ENCODE measurements at regions not wholly inside any gene's neighbourhood (a gene's known extent, or its start where the extent isn't known, plus 50 kb on each side); places are given as distances from the start of the nearest gene placed in this dataset.

DNA sequence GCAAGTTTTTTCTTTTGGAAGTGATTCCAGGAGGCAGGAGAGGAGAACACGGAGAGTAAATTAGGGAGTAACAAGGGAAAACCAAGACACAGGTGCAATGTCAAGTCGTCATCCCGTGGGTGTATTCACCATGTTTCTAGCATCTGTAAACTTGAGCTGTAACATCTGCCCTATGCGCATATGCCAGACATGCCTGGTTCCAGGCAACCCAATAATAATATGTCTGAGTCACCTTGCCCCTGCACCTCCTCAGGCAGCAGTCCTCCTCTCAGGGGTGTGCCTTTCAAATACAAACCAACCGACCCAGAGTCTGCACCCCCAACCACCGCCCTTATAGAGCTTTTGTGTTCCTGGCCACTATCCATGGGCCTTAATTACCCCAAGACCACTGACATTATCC lies 107.0 kb upstream of the PDE1C start:
- DNase-seq (ENCODE audit: low read depth): no peak

DNA sequence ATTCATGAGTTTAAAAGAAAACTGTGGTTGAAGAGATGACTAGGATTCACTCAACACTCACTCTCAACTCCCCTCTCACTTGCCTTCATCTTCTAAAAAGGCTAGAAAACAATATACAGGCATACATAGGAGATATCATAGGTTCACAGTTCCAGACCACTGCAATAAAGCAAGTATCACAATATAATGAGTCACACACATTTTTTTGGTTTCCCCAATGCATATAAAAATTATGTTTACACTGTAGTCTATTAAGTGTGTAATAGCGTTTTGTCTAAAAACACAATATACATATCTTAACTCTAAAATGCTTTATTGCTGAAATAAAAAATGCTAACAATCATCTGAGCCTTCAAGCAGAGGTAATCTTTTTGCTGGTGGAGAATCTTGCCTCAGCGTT lies 104.9 kb upstream of the PDE1C start:
- no peak for DNase-seq (ENCODE audit: low read depth)

DNA sequence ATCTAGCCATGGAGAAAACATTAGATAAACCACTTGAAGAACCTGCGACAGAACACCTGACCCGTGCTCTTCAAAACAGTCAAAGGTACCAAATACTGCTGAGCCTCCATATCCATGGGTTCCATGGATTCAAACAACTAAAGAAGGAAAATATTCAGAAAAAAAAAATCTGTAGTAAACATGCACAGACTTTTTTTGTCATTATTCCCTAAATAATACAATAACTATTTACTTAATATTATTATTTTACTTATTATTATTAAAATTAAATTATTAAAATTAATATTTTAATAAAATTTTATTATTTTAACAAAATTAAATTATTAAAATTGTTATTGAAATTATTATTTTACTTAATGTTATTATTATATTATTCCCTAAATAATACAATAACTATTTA lies 101.0 kb upstream of the PDE1C start:
- DNase-seq (ENCODE audit: low read depth): no peak

DNA sequence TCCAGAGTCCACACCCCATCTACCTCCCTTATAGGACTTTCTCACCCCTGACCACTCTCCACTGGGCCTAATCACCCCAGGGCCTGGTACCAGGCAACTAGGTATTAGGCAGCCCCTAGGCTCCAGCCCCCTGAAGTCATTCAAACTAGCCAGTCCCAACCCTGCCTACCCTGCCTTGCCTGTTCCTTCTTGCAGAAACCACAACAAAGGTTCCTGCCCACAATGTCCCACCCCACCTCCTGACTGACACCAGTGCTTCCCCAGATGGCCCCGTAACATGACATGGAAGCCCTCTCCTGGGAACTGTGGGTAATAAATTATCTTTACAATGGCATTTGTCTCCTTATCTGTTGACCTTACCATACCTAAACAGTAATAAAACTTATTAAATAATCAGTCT lies 100.6 kb upstream of the PDE1C start:
- no peak for DNase-seq (ENCODE audit: low read depth)

DNA sequence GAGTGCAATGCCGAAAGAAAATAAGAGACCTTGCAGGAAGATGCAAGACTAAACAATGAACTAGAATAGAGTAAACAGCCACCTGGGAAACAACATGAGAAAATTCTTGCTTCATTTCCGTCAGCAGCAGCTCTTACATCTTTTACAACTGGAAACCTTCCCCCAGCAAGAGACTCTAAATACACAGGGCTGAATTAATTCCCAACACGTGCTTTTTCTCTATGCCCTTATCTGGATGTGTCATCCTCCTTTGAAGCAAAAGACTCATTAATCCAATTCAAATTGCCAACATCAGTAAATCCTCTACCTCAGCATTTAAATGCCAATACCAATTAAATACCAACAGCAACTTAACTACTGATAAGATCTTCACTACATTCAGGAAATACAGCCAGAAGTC lies 99.0 kb upstream of the PDE1C start:
- no peak for DNase-seq (ENCODE audit: low read depth)

DNA sequence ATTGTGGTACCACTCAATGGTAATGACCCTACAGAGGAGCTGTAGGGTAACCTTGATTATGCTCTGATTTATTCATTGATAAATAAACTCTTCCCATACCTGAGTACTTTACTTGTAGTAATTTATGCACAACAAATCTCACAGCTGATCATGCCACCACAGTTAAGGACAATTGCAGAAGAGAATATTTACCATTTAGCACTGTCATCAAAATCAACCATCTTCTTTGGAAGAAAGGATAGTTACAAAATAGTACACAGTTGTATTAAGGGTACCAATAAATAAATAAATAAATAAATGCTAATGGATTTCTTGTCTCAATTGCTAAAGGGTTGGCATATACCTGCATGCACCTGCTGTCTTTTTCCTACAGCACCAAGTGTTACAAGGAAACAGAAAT lies 97.6 kb upstream of the PDE1C start:
- no peak for DNase-seq (ENCODE audit: low read depth)

DNA sequence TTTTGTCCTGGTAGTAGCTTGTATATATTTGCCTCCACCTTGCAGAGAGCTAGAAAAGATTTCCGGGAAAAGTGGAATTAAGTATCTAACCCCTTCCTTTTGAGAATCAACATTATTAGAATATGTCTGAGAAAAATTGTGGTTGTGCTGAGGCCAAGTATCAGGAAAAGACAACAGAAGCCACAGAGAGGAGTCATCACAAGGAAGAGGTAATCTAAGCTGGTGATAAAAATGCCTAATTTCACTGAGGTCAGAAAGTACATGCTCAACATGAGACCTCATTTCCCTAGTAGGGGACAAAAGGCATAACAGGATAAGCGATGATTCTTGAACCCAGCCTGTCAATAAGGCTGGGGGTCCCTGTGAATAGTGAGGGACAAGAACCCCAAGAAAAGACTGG lies 97.0 kb upstream of the PDE1C start:
- no peak for DNase-seq (ENCODE audit: low read depth)

DNA sequence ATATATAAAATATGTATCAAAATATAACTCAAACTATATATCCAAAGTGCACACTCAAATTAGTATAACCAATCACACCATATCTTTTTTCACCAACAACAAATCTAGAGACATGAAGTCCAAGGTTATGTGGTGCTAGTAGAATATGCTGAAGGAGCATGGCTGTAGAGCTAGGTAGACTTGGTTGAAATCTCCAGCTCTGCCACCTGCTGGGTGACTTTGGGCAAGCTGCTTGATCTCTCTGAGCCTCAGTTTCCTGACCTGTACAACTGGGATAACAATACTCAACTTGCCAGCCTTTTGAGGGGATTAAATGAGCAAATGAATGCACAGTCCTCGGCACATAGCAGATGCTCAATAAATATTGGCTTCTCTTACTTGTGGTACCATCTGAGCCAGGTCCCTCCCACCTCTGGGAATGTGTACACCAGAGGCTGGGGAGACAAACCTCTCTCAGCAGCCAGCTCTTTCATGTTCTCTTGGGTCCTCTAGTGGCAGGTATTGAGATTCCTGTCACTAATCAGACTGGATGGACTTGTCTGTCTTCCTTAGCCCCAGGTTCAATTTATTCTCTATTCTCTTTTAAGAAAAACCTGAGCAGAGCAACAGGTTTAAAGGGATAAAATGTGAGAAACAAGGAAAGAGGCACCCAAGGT lies 94.3 kb upstream of the PDE1C start:
- DNase-seq (ENCODE audit: low read depth): no peak

DNA sequence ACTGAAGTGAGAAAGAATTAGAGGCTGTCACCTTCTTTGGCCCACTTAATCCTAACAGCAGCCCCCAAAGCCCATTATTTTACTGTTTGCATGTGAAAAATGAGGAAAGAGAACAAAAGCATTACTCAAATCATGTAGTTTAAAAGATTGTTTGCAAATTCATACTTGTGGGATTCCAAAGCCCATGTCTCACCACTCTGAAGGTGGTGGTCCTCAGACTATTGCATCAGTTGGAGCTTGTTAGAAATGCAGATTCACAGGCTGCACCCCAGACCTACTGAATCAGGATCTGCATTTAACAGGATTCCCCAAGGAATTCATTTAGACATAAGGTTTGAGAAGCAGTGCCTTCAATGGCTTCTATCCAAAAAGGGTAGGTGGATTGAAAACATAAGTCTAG lies 93.7 kb upstream of the PDE1C start:
- no peak for DNase-seq (ENCODE audit: low read depth)

DNA sequence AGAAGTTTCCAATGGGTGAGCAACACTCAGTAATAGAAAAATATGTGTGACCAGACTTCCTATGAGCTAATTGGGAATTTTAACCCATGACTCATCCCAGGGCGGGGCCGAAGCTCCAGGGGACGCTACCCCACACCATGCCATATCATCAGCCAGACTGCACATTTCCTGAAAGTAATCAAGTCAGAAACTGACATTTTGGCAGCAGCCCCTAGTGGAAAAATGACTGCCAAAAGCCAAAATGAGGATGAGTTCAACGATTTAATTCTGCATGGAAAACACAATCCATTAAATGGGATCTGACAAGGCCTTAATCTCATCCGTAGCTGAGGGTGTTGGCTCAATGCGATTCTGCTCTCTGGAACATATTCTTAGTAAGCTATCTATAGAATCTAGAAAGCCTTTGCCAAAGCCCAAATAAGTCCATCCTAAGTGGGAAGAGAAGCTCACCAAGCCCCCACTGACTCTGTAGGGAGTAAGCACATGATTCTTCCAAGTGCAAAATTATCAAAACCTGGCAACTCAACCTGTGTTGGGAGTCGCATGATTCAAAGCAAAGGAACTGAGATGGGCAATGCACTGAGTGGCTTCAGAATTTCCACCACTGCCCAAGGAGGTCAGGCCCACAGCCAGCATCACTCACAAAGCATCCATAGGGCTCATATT lies 93.1 kb upstream of the PDE1C start:
- DNase-seq (ENCODE audit: low read depth): no peak

DNA sequence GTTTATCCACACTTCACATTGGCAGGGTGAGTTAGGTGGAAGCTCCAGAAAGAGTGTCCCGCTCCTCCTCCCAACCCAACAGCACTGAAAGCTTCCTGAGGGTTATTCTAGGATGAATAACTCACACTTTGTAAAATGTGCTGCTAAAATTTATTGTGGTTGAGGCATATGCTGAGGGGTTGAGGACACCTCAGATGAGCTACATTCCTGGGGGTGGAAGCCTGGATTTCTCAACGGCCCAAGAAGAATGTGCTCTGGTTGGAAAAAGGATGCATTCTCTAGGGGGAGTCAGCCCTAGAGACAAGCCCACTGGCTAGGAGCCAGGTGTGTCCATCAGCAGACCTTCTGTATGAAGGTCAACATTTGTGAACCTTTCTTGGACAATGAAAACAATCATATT lies 91.5 kb upstream of the PDE1C start:
- no peak for DNase-seq (ENCODE audit: low read depth)

DNA sequence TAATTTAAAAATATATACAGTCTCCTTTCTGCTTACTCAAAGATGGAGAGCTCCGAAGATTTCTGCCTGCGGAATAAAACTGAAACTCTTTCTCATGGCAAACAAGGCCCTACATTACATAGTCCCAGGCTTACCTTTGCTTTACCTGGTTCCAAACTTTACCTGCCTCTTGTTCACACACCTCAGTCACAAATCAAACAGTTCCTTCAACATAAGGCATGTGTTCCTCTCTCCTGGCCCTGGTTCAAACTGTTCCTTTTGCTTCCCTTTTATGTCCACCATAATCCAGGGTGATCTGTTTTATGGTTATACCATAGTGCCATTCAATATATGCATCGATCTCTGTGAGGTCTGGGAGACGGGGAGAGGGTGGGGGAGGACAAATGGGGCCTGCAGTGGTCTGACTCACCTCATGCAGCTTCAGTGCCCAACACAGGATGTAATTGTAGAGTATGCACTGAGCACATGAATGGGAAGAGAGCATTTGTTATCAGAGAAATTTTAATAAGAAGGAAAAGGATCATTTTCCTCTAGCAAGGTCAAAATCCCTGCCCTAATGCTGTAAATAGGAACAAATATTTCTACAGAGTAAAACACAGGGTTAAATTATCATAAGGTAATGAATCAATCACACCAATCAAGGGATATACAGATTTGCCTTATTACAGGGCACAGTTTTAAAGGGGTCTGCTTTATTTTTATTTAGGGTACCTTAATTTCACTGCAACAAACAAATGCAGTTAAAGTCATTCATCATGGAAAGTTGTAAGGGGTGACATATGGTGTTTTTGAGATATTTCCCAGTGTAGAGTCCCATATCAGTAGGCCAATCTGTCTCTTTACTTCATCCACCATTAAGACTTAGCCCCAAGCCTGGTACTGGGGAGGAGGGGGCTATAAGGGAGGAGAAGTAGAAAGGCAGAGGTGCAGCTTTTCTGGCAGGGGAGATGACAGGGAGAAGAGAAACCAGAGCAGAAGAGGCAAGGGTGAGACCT lies 88.8 kb upstream of the PDE1C start:
- no peak for DNase-seq (ENCODE audit: low read depth)

DNA sequence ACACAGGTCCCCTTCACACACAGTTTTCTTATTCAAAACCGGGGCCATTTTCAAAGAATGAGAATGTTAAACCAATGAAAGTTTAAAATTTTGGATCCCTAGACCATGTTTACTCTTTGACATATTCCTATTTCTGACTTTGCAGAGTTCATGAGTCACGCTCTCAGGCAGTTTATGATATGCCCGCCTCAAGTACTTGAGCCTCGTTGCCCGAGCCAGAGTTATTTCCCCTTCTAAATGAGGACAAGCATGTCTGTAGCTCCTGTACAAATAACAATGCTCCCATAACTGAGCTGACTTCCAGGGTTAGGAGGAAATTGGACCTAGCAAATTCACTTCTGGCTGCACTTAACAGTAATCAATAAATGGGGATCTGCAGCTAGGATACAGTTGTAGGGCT lies 87.9 kb upstream of the PDE1C start:
- DNase-seq (ENCODE audit: low read depth): no peak

DNA sequence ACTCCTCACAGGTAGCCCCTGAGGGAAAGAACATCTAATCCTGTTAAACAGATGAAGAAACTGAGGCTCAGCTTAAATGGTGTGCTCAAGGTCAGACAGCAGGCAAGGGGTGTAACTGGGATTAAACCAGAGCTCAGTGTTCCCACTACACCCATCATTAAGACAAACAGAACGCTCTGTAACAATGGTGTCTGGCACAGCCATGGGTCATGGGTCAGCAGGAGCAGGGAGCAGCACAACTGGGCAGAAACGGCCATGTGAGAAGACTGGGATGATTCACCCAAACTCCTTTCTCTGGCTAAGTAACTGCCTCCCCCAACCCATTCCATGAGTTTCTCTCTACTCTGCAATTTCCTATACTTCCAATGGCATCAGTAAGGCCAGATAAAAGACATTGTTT lies 85.5 kb upstream of the PDE1C start:
- DNase-seq (ENCODE audit: low read depth): no peak

DNA sequence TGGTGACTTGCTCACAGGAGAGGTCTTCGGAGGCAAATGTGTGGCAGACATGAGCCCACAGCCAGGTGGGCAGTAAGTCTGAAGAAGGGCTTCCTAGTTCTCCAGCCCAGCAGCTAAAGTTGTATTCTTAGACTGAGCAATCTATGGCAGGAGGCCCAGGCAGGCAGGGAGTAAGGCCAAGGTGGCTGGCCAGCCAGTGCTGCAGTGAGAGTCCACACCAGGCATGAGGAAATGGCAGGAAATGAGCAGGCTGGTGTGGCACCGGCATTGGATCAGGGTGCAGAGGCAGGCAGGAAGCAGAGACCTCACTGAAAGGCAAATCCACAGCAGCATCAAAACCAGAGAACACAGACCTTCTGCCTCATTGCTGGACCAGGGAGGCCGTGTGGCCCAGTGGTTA lies 84.6 kb upstream of the PDE1C start:
- no peak for DNase-seq (ENCODE audit: low read depth)

DNA sequence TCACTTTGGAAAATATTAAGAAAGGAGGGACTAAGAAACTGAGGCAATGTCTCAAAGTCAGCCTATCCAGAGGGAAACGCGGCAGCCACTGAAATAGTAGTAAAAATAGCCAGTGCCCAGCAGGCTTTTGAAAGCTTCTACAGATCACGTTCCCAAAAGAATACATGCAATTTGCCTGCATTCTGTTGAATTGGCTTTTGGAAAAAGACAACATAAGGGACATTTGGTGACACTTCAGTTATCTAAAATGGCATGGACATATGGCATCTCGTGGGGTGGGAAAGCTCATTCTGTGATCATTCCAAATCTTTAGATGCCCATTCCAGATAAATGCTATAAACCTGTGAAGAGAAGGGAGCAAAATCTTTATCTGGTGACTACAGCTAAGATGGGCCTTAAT lies 82.8 kb upstream of the PDE1C start:
- DNase-seq (ENCODE audit: low read depth): no peak

DNA sequence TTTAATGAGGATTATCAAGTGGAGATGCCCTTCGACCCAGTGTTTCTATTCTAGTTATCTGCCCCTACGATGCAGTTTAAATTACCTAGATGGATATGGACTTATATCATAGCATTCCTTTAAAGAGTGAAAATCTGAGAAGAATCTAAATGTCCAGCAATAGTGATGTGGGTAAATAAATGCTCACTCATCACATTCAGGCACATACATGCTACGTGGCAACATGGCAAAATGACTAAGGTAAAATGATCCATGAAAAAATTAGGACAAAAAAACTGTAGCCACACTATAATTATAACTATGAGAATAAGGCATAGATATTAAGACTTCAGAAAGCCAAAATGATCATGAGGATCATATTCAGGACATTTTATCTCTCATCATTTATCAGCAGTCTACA lies 82.4 kb upstream of the PDE1C start:
- DNase-seq (ENCODE audit: low read depth): no peak

DNA sequence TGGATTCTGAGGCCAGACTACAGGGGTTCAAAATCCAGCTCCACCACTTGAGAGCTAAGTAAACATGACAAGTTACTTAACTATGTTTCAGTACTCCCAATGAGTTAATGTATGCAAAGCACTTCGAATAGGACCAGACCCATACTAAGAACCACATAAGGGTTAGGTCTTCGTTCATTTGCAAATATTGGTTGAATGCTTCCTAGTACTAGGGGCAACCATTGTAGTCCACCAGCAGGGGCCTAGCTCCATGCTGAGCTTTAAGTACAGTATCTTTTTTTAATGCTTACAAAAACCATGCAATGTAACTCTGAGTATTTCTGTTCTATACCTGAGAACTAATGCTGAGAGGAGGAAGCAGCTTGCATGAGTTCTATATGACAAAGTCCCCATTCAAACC lies 80.4 kb upstream of the PDE1C start:
- no peak for DNase-seq (ENCODE audit: low read depth)

DNA sequence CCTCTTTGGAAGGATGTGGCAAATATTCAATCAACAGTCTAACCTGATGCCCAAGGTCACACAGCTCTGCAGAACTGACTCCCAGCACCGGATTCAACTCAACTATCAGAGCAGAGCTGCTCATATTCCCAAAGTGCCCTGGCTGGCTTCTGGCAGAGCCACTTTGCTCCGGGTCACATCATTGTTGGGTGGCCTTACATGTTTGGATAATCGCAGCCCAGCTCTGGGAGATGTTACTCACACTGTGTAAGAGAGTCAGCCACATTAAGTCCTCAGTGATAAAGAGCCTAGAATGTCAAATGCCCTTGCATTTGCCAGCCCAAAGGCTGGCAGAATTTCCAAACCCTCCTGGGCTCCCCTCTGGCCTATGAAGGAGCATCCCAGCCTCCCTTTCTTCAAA lies 79.8 kb upstream of the PDE1C start:
- DNase-seq (ENCODE audit: low read depth): no peak

DNA sequence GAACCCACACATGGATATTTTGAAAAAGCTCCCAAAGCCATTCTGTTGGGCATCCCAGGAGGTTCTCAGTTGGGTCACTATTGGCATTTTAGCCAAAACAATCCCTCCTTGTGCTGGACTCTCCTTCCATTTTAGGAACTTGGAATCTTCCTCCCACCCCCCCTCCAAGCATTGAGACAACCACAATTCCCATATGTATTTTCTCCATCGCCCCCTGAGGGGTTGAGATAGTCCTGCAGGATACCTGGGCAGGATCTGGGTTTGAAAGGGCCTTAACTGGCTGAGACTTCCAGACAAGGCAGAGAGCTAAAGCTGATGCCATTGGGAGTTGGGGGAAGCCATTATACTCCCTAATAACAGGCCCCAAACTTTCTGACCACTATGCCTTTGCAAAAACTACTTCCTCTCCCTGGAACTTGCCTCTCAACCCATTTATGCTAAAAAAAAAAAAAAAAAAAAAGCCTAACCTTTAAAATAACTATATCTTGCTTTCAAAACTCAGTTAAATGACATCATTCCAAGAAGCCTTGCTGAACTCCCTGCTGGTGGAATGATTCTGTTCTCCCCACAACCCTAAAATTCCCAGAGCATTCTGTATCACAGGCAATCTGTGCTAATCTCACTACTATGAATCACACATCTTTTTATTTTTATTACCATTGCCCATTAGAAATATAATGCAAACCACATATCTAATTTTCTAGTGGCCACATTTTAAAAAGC lies 77.5 kb upstream of the PDE1C start:
- DNase-seq (ENCODE audit: low read depth): no peak

DNA sequence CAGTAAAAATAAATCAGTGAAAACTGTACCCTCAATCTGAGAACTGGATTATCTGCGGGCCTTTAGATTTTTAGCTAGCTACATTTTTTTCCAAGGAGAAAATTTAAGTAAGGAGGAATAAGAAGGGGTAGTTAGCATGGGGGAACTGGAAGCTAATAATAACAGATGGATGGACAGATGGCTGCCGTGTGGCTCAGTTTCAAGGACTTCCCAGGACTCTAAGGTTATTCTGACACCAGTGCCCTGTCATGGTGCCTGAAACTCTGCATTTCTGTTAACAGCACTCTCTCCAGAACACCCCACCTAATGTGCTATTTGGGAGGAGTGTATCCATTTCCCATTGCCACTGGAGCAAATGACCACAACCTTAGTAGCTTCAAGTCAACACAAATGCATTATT lies 75.7 kb upstream of the PDE1C start:
- DNase-seq (ENCODE audit: low read depth): no peak

DNA sequence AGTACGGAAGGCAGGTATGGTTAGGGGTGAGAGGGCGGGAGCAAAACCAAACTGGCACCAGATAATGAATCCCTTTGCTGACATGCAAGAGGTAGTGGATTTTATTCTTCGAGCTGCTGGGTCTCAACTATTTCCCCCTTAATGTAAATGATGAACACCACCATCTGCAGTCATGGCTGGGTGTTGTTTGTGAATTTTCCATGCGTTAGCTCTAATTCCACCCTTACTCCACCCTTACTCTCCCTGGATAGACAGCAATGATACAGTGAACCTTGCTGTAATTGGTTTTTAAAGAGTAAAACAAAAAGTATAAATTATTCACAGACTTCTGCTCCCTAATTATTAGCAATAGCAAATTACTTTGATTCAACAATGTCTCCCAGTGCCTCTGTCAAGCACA lies 74.5 kb upstream of the PDE1C start:
- DNase-seq (ENCODE audit: low read depth): no peak

DNA sequence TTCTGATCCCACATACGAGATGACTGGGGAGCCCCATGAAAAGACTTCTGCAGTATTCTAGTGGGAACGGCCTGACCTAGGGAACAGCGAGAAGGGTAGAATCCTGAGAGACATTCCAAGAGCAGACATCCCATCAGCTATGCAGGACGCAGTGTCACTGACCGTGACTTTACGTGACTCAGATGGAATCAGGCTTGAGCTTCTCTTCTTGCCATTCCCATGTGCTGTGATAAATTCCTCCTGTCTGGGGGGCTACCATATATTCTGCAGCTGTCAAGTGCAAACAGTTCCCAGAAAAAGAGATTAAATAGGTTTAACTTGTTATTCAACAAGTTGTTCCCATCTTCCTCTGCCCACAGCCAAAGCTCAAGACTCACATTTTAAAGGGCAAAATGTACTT lies 73.1 kb upstream of the PDE1C start:
- no peak for DNase-seq (ENCODE audit: low read depth)

All from activated T-cell treated with anti-CD3 and anti-CD28 coated beads for 24 hours (primary cell).